HEK293T (cell line): ENCODE measurements at regions not wholly inside any gene's neighbourhood (a gene's known extent, or its start where the extent isn't known, plus 50 kb on each side); places are given as distances from the start of the nearest gene placed in this dataset.

Source experiments
- ARNT ChIP-seq: fragments of 450-650 bp; IDR thresholded peaks from 2 replicates; pipeline ENCODE4 v1.6.1; 2017; ENCODE audit warnings: mild to moderate bottlenecking
- BHLHE40 ChIP-seq: fragments of 450-650 bp; IDR thresholded peaks from 2 replicates; pipeline ENCODE4 v1.6.1; 2016; ENCODE audit warnings: mild to moderate bottlenecking, moderate library complexity, borderline replicate concordance
- ELF4 ChIP-seq: fragments of 450-650 bp; IDR thresholded peaks from 2 replicates; pipeline ENCODE4 v1.6.1; 2017; ENCODE audit warnings: antibody characterized with exemption
- FOXA1 ChIP-seq: fragments of 450-650 bp; IDR thresholded peaks from 2 replicates; pipeline ENCODE4 v1.6.1; 2016; ENCODE audit warnings: mild to moderate bottlenecking
- FOXK2 ChIP-seq: fragments of 450-650 bp; IDR thresholded peaks from 2 replicates; pipeline ENCODE4 v1.6.1; 2016; ENCODE audit warnings: mild to moderate bottlenecking
- FOXM1 ChIP-seq: fragments of 450-650 bp; IDR thresholded peaks from 2 replicates; pipeline ENCODE4 v1.6.1; 2017; ENCODE audit warnings: mild to moderate bottlenecking, borderline replicate concordance
- HDGF ChIP-seq: fragments of 450-650 bp; IDR thresholded peaks from 2 replicates; pipeline ENCODE4 v1.6.1; 2017; ENCODE audit warnings: antibody characterized with exemption, borderline replicate concordance
- L3MBTL2 ChIP-seq: fragments of 450-650 bp; conservative IDR thresholded peaks from 2 replicates; pipeline ENCODE4 v1.6.1; 2016; ENCODE audit warnings: mild to moderate bottlenecking
- NFRKB ChIP-seq: fragments of 450-650 bp; IDR thresholded peaks from 2 replicates; pipeline ENCODE4 v1.6.1; 2016; ENCODE audit warnings: mild to moderate bottlenecking, moderate library complexity
- SP1 ChIP-seq: fragments of 450-650 bp; IDR thresholded peaks from 2 replicates; pipeline ENCODE4 v1.6.1; 2017
- SUZ12 ChIP-seq: fragments of 450-650 bp; IDR thresholded peaks from 2 replicates; pipeline ENCODE4 v1.6.1; 2016; ENCODE audit warnings: mild to moderate bottlenecking
- TARDBP ChIP-seq: fragments of 450-650 bp; IDR thresholded peaks from 2 replicates; pipeline ENCODE4 v1.6.1; 2016
- ZNF384 ChIP-seq: fragments of 450-650 bp; IDR thresholded peaks from 2 replicates; pipeline ENCODE4 v1.6.1; 2016

- TF ChIP-seq SUZ12 (no peak), TARDBP (no peak), ARNT (no peak), HDGF (no peak), NFRKB (no peak), ZNF384 (no peak), SP1 (no peak), FOXM1 (no peak), L3MBTL2 (no peak), BHLHE40 (no peak), ELF4 (no peak), FOXK2 (no peak), FOXA1 (no peak)
Observed at GRCh38 chr2:192333642-192334041, 138.9 kb upstream of the TMEFF2 start.
